GM12878 (cell line): ENCODE measurements at regions not wholly inside any gene's neighbourhood (a gene's known extent, or its start where the extent isn't known, plus 50 kb on each side); places are given as distances from the start of the nearest gene placed in this dataset.

Source experiments
- ATAC-seq: fragments of 200-7000 bp; cut with Tn5 transposase; 3 replicates; pipeline ENCODE4 v1.9.1; 2020; ENCODE audit warnings: mild to moderate bottlenecking, moderate library complexity
- BruUV-seq: library from RNA; stranded (reverse); fragments of 400-500 nt; replicated peaks from 2 replicates; lab custom pipeline; 2021; lab: Mats Ljungman, UMichigan
- CTCF ChIA-PET: fragments of 300-600 bp; sonication (Branson Sonifier 250); formaldehyde crosslinking; extraction: SDS; loops from one replicate; lab custom pipeline; 2021; ENCODE audit warnings: inconsistent platforms; lab: Yijun Ruan, JAX
- POLR2A ChIA-PET: fragments of 350-600 bp; formaldehyde crosslinking; extraction: SDS; loops from one replicate; lab custom pipeline; 2021; ENCODE audit warnings: inconsistent platforms; lab: Charles Lee
- RAD21 ChIA-PET: fragments of 300-600 bp; sonication (Branson Sonifier 250); formaldehyde crosslinking; loops from one replicate; lab custom pipeline; 2023; ENCODE audit warnings: antibody characterized with exemption; ENCODE audit not compliant: unreplicated experiment; lab: Charles Lee
- SMC1A ChIA-PET: fragments of 300-600 bp; sonication (Branson Sonifier 250); formaldehyde crosslinking; loops from one replicate; lab custom pipeline; 2023; ENCODE audit not compliant: unreplicated experiment, uncharacterized antibody; lab: Charles Lee
- DNase-seq: peaks from one replicate; pipeline ENCODE4 v3.0.0-alpha.2; 2011; ENCODE audit warnings: low read depth, low spot score
- FAIRE-seq: peaks from 3 replicates; lab custom pipeline; 2011; peaks lifted over from hg19 to GRCh38; lab: Jason Lieb, UNC
- H2AFZ ChIP-seq: 2 replicates; pipeline ENCODE4 v1.6.0; 2011; ENCODE audit warnings: low read depth, low read length, control low read depth; ENCODE audit not compliant: control insufficient read depth
- H3K27ac ChIP-seq: 2 replicates; pipeline ENCODE4 v1.5.1; 2011; ENCODE audit warnings: control low read depth; ENCODE audit not compliant: control insufficient read depth, insufficient read depth
- H3K27me3 ChIP-seq, 2 experiments: replicated peaks in 1 of 2; 2 replicates each; pipeline versions ENCODE4 v1.6.0 to v1.6.1; 2011; ENCODE audit warnings: low read length in 1 of 2; ENCODE audit not compliant: control insufficient read depth in 2 of 2, insufficient read depth in 2 of 2
- H3K36me3 ChIP-seq, 2 experiments: 2 replicates each; pipeline ENCODE4 v1.5.1; 2011; ENCODE audit warnings: low read length in 1 of 2; ENCODE audit not compliant: control insufficient read depth in 2 of 2, insufficient read depth in 2 of 2
- H3K4me1 ChIP-seq: 2 replicates; pipeline ENCODE4 v1.6.1; 2011; ENCODE audit warnings: mild to moderate bottlenecking, low read length, moderate library complexity, mixed read lengths; ENCODE audit not compliant: control insufficient read depth, insufficient read depth
- H3K4me2 ChIP-seq: 2 replicates; pipeline ENCODE4 v1.6.0; 2011; ENCODE audit warnings: control low read depth; ENCODE audit not compliant: control insufficient read depth, insufficient read depth
- H3K4me3 ChIP-seq: fragments of 200-600 bp; sonication (generic); 2 replicates; pipeline ENCODE4 v1.5.1; 2016
- H3K79me2 ChIP-seq: 2 replicates; pipeline ENCODE4 v1.6.0; 2011; ENCODE audit warnings: low read length; ENCODE audit not compliant: control insufficient read depth, insufficient read depth
- H3K9ac ChIP-seq: 2 replicates; pipeline ENCODE4 v1.8.0; 2011; ENCODE audit warnings: low read length, control low read depth, mixed read lengths; ENCODE audit not compliant: control insufficient read depth, insufficient read depth
- H3K9me3 ChIP-seq: replicated peaks from 3 replicates; pipeline ENCODE4 v1.5.1; 2011; ENCODE audit warnings: mild to moderate bottlenecking, low read length; ENCODE audit not compliant: control insufficient read depth, insufficient read depth
- H4K20me1 ChIP-seq: 2 replicates; pipeline ENCODE4 v1.6.0; 2011; ENCODE audit not compliant: control insufficient read depth, insufficient read depth
- BCL11A ChIP-seq: IDR thresholded peaks from 2 replicates; pipeline ENCODE4 v1.6.1; 2011; ENCODE audit warnings: low read depth, low read length
- CHD4 ChIP-seq: fragments of 200-600 bp; sonication (generic); IDR thresholded peaks from 2 replicates; pipeline ENCODE4 v1.6.1; 2016; ENCODE audit warnings: mild to moderate bottlenecking
- HDAC6 ChIP-seq: fragments of 200-600 bp; sonication (generic); IDR thresholded peaks from one replicate; pipeline ENCODE4 v1.8.0; 2017; ENCODE audit warnings: antibody characterized with exemption; ENCODE audit not compliant: unreplicated experiment
- JUND ChIP-seq: IDR thresholded peaks from 2 replicates; pipeline ENCODE4 v1.6.1; 2012; ENCODE audit warnings: low read depth, mild to moderate bottlenecking, low read length, improper control_type of control experiment, moderate library complexity
- RBBP5 ChIP-seq: fragments of 200-600 bp; sonication (generic); conservative IDR thresholded peaks from 2 replicates; pipeline ENCODE4 v1.6.1; 2016
- SMARCA5 ChIP-seq: fragments of 450-650 bp; IDR thresholded peaks from 2 replicates; pipeline ENCODE4 v1.6.1; 2017; ENCODE audit warnings: mild to moderate bottlenecking
- WGBS: methylation state at CpG from one replicate; pipeline ENCODE4 v1.1.6; 2016; ENCODE audit warnings: low lambda C conversion rate; ENCODE audit not compliant: insufficient replicate concordance, insufficient coverage; ENCODE audit errors: missing lambda C conversion rate; 5-methylcytosine and 5-hydroxymethylcytosine counted together
- in situ Hi-C: fragments of 300-500 bp; cut with MboI; formaldehyde crosslinking; loops from 9 replicates; pipeline ENCODE4 v1.14.3; 2018; ENCODE audit warnings: mixed read lengths
- intact Hi-C: fragments of 100-400 bp; cut with micrococcal nuclease; formaldehyde crosslinking; loops from one replicate; pipeline ENCODE4 v1.14.2; 2022; ENCODE audit not compliant: unreplicated experiment

DNA sequence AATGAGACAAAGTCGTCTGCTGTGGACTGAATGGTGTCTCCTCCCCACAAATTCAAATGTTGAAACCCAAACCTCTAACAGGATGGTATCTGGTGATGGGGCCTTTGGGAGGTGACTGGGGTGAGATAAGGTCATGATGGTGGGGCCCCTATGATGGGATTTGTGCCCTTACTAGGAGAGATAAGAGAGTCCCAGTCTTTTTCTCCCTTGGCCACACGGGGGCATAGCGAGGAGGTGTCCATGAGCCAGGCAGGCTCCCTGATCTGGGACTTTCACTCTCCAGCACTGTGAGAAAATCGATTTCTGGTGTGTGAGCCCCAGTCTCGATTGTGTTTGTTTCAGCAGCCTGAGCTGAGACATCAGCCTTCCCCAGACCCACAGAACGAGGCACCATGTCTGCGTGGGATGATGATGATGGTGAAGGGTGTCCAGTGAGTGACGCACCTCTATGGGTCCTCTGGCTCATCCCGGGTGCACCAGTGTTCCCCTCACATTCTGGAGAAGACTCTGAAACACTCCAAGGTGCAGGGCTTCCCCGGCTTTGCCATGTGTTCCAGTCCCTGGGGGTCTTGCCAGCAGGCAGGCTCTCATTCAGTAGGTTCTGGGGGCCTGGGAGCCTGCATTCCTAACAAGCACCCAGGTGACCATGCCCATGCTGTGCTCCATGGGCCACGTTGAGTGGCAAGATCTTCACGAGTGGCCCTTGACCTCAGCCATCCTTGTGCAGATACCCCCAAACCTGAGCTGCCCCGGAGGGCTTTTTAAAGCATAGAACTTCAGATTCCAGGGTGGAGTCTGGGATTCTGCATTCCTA, 363.0 kb downstream of the CTTN start:
- Histone ChIP-seq H3K27me3 (no peaks in the 10 kb centered on the region; a peak in 1 of 4 replicates), H3K79me2 (no peaks in the 10 kb centered on the region), H3K4me2 (no peak overlapping the region), H3K9me3 (no peaks in the 10 kb centered on the region; the same call in 2 of the 3 replicates), H3K36me3 (no peaks in the 10 kb centered on the region), H4K20me1 (no peaks in the 10 kb centered on the region), H3K4me1 (no peaks in the 10 kb centered on the region), H2AFZ (no peak overlapping the region), H3K4me3 (no peak overlapping the region)
- BruUV-seq: no TSS peak
- in situ Hi-C loops (no loop called here), intact Hi-C loops (no loop called here)
- no peak for ATAC-seq
- DNase-seq: no peak
- POLR2A ChIA-PET: no interaction called here
- FAIRE-seq: no peak
- TF ChIP-seq BCL11A (no peak), HDAC6 (no peak), SMARCA5 (no peak), RBBP5 (no peak)
- TF ChIP-seq, all 136 proteins: peak for 0
- RAD21 ChIA-PET: no interaction called here
- no peak overlapping the region for H3K27ac ChIP-seq
- SMC1A ChIA-PET: no interaction called here
- CTCF ChIA-PET: interaction anchor here (1.2 kb wide), 1 partner anchor 10 kb away, joined by 3 read pairs; no protein-coding TSS in a partner anchor
- no peak overlapping the region for H3K9ac ChIP-seq
- 27% methylated on average over 13 of the region's 13 CpGs for WGBS

DNA sequence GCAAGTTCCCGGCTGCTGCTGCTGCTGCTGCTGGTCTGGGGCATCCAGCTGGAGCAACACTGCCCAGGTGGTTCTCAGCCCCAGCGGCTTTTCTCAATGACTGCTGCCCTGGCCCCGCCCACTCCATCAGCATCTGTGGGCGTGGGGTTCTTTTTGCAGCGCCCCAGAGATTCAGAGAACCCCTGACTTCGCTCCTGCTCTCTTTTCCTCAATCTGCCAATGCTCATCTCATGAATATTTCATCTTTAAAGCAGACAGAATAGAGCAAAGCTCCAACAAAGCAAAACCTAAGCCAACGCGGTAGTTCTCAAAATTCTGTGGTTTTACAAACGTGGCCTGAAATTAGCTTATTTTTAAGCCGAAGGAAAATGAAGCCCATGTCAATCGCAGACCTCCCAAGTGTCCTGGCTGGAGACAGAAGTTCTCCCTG, 363.6 kb downstream of the CTTN start:
- BruUV-seq: no TSS peak
- no peaks in the 10 kb centered on the region for H4K20me1 ChIP-seq

More for the DNA sequence above, 363.6 kb downstream of the CTTN start:
- Histone ChIP-seq H3K9ac (no peak overlapping the region), H3K27me3 (no peaks in the 10 kb centered on the region; a peak in 1 of 4 replicates), H3K4me3 (no peak overlapping the region), H3K4me2 (no peak overlapping the region), H3K4me1 (no peaks in the 10 kb centered on the region), H2AFZ (no peak overlapping the region), H3K9me3 (no peaks in the 10 kb centered on the region; the same call in 2 of the 3 replicates), H3K36me3 (no peaks in the 10 kb centered on the region), H3K79me2 (no peaks in the 10 kb centered on the region), H3K27ac (no peak overlapping the region)
- ATAC-seq (no peak), DNase-seq (no peak), FAIRE-seq (no peak)
- WGBS: 41% methylated on average over 11 of the region's 11 CpGs
- intact Hi-C loops: no loop called here
- RAD21 ChIA-PET: no interaction called here
- POLR2A ChIA-PET: no interaction called here
- SMC1A ChIA-PET: no interaction called here
- in situ Hi-C loops: no loop called here
- TF ChIP-seq HDAC6 (no peak), JUND (no peak), CHD4 (no peak)
- CTCF ChIA-PET: interaction anchor here (1.2 kb wide), 1 partner anchor 11 kb away, joined by 3 read pairs; no protein-coding TSS in a partner anchor
